ENCODE measurements at regions not wholly inside any gene's neighbourhood (a gene's known extent, or its start where the extent isn't known, plus 50 kb on each side); places are given as distances from the start of the nearest gene placed in this dataset.

DNA sequence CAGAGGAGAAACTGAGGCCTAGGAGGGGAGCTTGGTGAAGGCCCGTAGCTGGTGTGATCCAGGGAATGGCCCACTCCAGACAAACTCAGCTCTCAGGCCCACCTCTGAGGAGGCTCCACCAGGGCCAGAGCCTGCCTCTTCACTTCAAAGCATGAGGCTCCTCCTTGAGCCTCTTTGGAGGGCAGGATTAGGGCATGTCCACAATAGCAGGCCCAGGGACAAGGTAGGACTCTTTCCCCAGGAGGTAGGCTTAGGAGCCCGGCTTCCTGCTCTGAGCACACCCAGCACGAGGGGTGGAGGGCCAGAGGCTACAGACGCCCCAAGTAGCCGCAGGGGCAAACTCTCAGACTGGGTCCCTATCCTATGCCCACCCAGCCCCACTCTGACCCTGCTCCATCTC, 164.6 kb upstream of the ZMIZ1 start:
- Mint-ChIP-seq H3K27ac (no peak overlapping the region), H3K4me1 (no peaks in the 10 kb centered on the region), H3K9me3 (ENCODE audit: insufficient read depth) (no peaks in the 10 kb centered on the region), H3K4me3 (no peak overlapping the region), H3K27me3 (peaks cover 13% of the 10 kb centered on the region)
- TF ChIP-seq EZH2 (IDR thresholded peaks at IDR 0.05; ENCODE audit: borderline replicate concordance, insufficient read depth, low read depth, low read length, poor library complexity, severe bottlenecking), result no peak
- TF ChIP-seq, protein P1, sequence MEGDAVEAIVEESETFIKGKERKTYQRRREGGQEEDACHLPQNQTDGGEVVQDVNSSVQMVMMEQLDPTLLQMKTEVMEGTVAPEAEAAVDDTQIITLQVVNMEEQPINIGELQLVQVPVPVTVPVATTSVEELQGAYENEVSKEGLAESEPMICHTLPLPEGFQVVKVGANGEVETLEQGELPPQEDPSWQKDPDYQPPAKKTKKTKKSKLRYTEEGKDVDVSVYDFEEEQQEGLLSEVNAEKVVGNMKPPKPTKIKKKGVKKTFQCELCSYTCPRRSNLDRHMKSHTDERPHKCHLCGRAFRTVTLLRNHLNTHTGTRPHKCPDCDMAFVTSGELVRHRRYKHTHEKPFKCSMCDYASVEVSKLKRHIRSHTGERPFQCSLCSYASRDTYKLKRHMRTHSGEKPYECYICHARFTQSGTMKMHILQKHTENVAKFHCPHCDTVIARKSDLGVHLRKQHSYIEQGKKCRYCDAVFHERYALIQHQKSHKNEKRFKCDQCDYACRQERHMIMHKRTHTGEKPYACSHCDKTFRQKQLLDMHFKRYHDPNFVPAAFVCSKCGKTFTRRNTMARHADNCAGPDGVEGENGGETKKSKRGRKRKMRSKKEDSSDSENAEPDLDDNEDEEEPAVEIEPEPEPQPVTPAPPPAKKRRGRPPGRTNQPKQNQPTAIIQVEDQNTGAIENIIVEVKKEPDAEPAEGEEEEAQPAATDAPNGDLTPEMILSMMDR (IDR thresholded peaks at IDR 0.05), result no peak
- H3K9me3 ChIP-seq (ENCODE audit: control extremely low read depth in 1 of 3, control insufficient read depth in 2 of 3, insufficient read depth in 1 of 3, low read length in 2 of 3), result no peaks in the 10 kb centered on the region
- intact Hi-C loops (cut with micrococcal nuclease), result no loop called here
- H3K4me3 ChIP-seq (ENCODE audit: control extremely low read depth in 1 of 5, extremely low read depth in 1 of 5, insufficient read depth in 1 of 5, low read depth in 2 of 5, low read length in 4 of 5), result no peak overlapping the region
- no peaks in the 10 kb centered on the region for H3K4me1 ChIP-seq (ENCODE audit: control insufficient read depth in 2 of 2, insufficient read depth in 2 of 2, low read length in 2 of 2)
- H3K36me3 ChIP-seq (replicated peaks in 1 of 2; ENCODE audit: control extremely low read depth in 1 of 2, control insufficient read depth in 1 of 2, extremely low read depth in 1 of 2, insufficient read depth in 2 of 2, low read length in 1 of 2), result no peaks in the 10 kb centered on the region
- no peak overlapping the region for H3K27ac ChIP-seq (ENCODE audit: low read length in 2 of 2)
- ChIA-PET CTCF (no interaction called here), POLR2A (no interaction called here)
- no peaks in the 10 kb centered on the region for H4K20me1 ChIP-seq (ENCODE audit: control insufficient read depth, insufficient read depth, low read length, poor library complexity, severe bottlenecking)
- H3K4me2 ChIP-seq (replicated peaks; ENCODE audit: low read depth, low read length, poor library complexity, severe bottlenecking), result no peak overlapping the region
- no peak for DNase-seq
- no peak for ATAC-seq (ENCODE audit: low read depth)
- H2AFZ ChIP-seq (ENCODE audit: insufficient read depth, low read depth, low read length, poor library complexity, severe bottlenecking), result no peak overlapping the region
- WGBS (ENCODE audit: insufficient coverage), result 90% methylated on average over 4 of the region's 5 CpGs
- no peaks in the 10 kb centered on the region for H3K79me2 ChIP-seq (ENCODE audit: control insufficient read depth, insufficient read depth, low read length)
- H3K27me3 ChIP-seq (replicated peaks in 1 of 4; ENCODE audit: control extremely low read depth in 1 of 4, control insufficient read depth in 3 of 4, insufficient read depth in 4 of 4, low read length in 3 of 4), result no peaks in the 10 kb centered on the region
- H3K9ac ChIP-seq (ENCODE audit: low read length), result no peak overlapping the region

DNA sequence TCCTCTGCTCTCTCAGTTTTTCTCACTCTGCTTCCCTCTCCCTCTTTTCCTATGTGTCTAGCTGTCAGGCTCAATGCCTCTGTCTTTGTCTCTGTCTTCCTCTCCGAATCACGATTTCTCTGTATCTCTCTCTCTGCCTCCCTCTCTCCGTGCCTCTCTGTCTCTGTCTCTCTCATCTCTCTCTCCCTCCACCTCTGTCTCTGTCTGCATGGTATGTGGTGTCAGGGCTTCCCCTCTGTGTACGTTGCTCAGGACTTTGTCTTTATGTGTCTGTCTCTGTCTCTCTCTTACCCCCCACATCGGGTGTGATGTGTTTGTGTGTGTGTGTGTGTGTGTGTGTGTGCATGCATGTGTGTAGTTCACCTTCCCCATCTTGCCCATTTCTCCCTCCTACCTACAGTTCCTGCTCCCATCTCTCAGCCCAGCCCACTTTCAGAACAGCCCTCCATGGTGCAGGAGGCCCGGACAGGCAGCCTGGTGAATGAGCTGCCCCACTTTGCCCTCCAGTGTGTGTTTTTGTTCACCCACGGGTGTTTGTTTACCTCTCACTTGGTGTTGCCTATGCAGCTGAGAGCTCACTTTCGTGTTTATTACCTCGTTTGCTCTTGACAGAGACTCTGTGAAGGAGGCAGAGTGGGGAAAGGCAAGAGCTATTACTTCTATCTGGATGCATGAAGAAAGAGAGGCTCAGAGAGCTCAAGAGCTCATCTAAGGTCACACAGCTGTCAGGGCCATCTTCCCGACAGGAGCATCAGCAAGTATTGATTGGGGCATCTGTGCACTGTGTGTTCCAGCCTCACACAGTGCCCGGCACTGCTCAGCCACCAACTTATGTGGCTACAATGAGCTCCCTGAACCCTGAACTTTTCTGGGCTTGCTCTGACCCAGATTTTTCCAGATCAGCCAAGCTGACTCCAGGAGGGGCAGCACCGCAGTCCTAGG, 163.5 kb upstream of the ZMIZ1 start:
- Mint-ChIP-seq H3K9me3 (ENCODE audit: insufficient read depth) (no peaks in the 10 kb centered on the region), H3K4me1 (no peaks in the 10 kb centered on the region), H3K27me3 (peaks cover 13% of the 10 kb centered on the region), H3K27ac (no peak overlapping the region), H3K4me3 (no peak overlapping the region)
- Histone ChIP-seq H3K4me2 (replicated peaks; ENCODE audit: low read depth, low read length, poor library complexity, severe bottlenecking) (no peak overlapping the region), H4K20me1 (ENCODE audit: control insufficient read depth, insufficient read depth, low read length, poor library complexity, severe bottlenecking) (no peaks in the 10 kb centered on the region), H3K4me1 (ENCODE audit: control insufficient read depth in 2 of 2, insufficient read depth in 2 of 2, low read length in 2 of 2) (no peaks in the 10 kb centered on the region), H3K27ac (ENCODE audit: low read length in 2 of 2) (no peak overlapping the region), H3K4me3 (ENCODE audit: control extremely low read depth in 1 of 5, extremely low read depth in 1 of 5, insufficient read depth in 1 of 5, low read depth in 2 of 5, low read length in 4 of 5) (no peak overlapping the region), H3K36me3 (replicated peaks in 1 of 2; ENCODE audit: control extremely low read depth in 1 of 2, control insufficient read depth in 1 of 2, extremely low read depth in 1 of 2, insufficient read depth in 2 of 2, low read length in 1 of 2) (no peaks in the 10 kb centered on the region), H3K9ac (ENCODE audit: low read length) (no peak overlapping the region), H3K79me2 (ENCODE audit: control insufficient read depth, insufficient read depth, low read length) (no peaks in the 10 kb centered on the region), H3K9me3 (ENCODE audit: control extremely low read depth in 1 of 3, control insufficient read depth in 2 of 3, insufficient read depth in 1 of 3, low read length in 2 of 3) (no peaks in the 10 kb centered on the region), H2AFZ (ENCODE audit: insufficient read depth, low read depth, low read length, poor library complexity, severe bottlenecking) (no peak overlapping the region), H3K27me3 (replicated peaks in 1 of 4; ENCODE audit: control extremely low read depth in 1 of 4, control insufficient read depth in 3 of 4, insufficient read depth in 4 of 4, low read length in 3 of 4) (no peaks in the 10 kb centered on the region)
- ChIA-PET CTCF (no interaction called here), POLR2A (no interaction called here)
- ATAC-seq (ENCODE audit: low read depth), result no peak
- 82% methylated on average over 7 of the region's 12 CpGs for WGBS (ENCODE audit: insufficient coverage)
- intact Hi-C loops (cut with micrococcal nuclease), result no loop called here
- no peak for DNase-seq
- TF ChIP-seq EZH2 (IDR thresholded peaks at IDR 0.05; ENCODE audit: borderline replicate concordance, insufficient read depth, low read depth, low read length, poor library complexity, severe bottlenecking), result no peak
- TF ChIP-seq, protein P1 (IDR thresholded peaks at IDR 0.05), result no peak
